ENCODE measurements at regions not wholly inside any gene's neighbourhood (a gene's known extent, or its start where the extent isn't known, plus 50 kb on each side); places are given as distances from the start of the nearest gene placed in this dataset.

DNA sequence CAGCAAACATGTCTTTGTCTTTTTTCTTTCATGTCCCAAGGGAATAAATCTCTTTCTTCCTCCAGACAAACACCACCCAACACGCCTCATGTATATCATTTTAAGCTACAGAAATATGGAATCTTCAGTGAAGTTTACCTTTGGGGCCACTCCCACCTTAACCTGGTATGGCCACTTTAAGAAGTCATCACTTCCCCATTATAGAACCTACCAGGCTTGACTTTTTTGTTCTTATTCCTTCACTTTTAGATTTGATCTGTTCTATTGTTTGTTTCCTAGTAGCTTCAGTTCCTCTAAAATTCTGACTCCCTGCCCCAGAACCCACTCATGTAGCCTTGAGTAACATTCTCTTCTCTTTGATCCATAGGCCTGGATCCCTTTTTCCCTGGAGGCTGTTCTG, 226.3 kb downstream of the HLX start:
- DNase-seq (ENCODE audit: low read depth): no peak

DNA sequence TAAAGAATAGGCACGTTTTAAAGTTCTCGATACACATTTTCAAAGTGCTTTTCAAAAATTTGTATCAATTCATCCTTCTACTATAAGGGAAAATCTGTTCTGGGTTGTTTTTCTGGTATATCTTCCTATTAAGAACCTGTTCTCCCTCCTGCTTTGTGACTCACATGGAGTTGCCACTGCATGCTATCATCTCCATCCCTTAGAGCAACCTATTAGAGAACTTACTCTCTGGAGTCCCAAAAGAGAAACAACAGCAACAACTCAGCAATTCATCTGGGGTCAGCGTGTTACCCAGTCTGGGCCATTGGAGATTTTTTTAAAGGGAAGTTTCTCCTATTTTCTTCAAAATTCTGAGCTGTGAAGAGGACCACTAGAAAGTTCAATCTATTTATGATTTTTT, 227.4 kb downstream of the HLX start:
- DNase-seq (ENCODE audit: low read depth): no peak

GRCh38 chr1:221109930-221110329, 230.7 kb downstream of the HLX start:
- no peak for DNase-seq (ENCODE audit: low read depth)

- DNase-seq (ENCODE audit: low read depth): no peak
These were observed 237.9 kb downstream of the HLX start for GRCh38 chr1:221117133-221117532.

DNA sequence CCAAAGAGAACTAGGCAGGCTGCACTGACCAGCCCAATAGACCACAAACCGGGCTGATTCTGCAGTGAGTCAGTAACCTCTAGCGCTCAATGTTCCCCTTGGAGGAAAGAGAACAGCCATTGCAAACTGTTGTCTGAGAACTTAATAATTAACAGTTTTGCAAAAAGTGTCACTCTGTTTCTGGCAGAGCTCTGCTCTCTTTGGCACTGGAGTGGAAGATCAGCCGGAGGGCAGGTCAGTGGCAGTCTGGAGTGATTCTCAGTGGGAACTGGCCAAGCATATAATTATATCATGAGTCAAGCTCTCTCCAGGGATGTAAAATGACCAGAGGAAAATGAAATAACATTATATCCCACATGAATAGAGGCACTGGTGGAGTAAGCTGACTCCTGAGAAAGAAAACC, 238.3 kb downstream of the HLX start:
- DNase-seq (ENCODE audit: low read depth): no peak

- no peak for DNase-seq (ENCODE audit: low read depth)
These were observed 239.1 kb downstream of the HLX start for GRCh38 chr1:221118176-221118937.

DNA sequence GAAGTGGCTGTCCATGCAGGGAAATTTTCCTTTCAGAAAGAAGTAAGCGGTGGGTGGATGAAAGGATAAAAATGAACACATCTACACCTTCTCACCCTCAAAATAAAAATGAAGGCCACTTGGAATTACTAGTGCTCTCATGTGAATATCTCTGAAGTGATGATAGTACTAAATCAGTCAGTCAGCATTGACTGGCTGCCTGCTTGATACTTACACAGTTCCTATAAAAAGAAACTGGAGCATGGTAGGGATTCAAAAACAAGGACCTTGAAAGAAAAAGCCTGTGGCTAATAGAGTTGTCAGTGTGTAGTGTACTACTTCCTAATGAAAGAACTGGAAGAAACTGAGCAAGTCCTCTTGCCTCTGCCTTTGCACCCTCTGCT, 239.7 kb downstream of the HLX start:
- no peak for DNase-seq (ENCODE audit: low read depth)

GRCh38 chr1:221122501-221122900, 243.3 kb downstream of the HLX start:
- DNase-seq (ENCODE audit: low read depth): no peak

GRCh38 chr1:221125976-221126375, 246.7 kb downstream of the HLX start:
- DNase-seq (ENCODE audit: low read depth): no peak

- DNase-seq (ENCODE audit: low read depth): no peak
These were observed 258.4 kb downstream of the HLX start for GRCh38 chr1:221137666-221138065.

GRCh38 chr1:221138516-221138915, 259.3 kb downstream of the HLX start:
- no peak for DNase-seq (ENCODE audit: low read depth)

- no peak for DNase-seq (ENCODE audit: low read depth)
These were observed 260.7 kb downstream of the HLX start for GRCh38 chr1:221139991-221140390.

DNA sequence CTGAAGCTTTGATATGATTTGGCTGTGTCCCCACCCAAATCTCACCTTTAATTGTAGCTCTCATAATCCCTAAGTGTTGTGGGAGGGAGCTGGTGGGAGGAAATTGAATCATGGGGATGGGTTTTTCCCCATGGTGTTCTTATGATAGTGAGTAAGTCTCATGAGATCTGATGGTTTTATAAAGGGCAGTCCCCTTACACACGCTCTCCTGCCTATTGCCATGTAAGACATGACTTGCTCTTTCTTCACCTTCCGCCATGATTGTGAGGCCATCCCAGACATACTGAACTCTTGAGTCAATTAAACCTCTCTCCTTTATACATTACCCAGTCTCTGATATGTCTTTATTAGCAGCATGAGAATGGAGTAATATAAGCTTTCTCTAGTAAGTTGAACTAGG, 261.9 kb downstream of the HLX start:
- no peak for DNase-seq (ENCODE audit: low read depth)

- DNase-seq (ENCODE audit: low read depth): no peak
These were observed 262.5 kb downstream of the HLX start for GRCh38 chr1:221141606-221142285.

- DNase-seq (ENCODE audit: low read depth): no peak
These were observed 269.4 kb downstream of the HLX start for GRCh38 chr1:221148660-221149059.

- no peak for DNase-seq (ENCODE audit: low read depth)
These were observed 269.9 kb downstream of the HLX start for GRCh38 chr1:221149111-221149510.

GRCh38 chr1:221149555-221150075, 270.4 kb downstream of the HLX start:
- no peak for DNase-seq (ENCODE audit: low read depth)

DNA sequence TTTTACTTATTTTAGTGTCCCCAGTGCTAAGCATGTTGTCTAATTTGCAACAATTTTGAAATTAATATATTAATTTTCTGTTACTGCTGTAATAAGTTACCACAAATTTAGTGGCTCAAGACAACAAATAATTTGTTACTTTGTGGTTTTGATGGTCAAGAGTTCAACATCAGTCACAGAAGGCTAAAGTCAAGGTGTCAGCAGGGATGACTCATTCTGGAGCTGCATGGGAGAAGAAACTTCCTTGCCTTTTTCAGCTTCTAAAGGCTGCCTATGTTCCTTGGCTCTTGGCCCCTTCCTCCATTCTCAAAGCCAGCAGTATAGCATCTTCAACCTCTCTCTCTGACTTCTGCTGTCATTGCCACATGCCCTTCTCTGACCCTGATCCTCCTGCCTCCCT, 271.8 kb downstream of the HLX start:
- no peak for DNase-seq (ENCODE audit: low read depth)

GRCh38 chr1:221154932-221155331, 275.7 kb downstream of the HLX start:
- no peak for DNase-seq (ENCODE audit: low read depth)

GRCh38 chr1:221157026-221157761, 278.0 kb downstream of the HLX start:
- no peak for DNase-seq (ENCODE audit: low read depth)

DNA sequence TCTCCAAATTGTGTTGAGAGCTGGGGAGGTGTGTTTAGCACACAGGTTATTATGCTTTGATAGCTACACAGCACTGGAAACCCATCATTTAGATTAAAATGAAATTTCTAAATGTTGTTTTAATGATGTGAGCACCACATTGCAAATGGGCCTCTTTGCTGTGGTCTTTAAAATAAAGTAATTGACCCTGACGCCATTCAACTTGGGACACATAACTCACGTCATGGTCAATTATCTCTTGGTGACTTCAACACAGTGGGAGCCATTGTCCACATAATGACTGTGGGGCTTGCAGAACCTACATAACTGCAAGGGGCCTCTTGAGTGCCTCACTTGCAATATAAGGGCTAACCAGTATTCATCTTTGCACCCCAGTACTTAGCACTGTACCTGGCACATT, 280.4 kb downstream of the HLX start:
- DNase-seq (ENCODE audit: low read depth): no peak

DNA sequence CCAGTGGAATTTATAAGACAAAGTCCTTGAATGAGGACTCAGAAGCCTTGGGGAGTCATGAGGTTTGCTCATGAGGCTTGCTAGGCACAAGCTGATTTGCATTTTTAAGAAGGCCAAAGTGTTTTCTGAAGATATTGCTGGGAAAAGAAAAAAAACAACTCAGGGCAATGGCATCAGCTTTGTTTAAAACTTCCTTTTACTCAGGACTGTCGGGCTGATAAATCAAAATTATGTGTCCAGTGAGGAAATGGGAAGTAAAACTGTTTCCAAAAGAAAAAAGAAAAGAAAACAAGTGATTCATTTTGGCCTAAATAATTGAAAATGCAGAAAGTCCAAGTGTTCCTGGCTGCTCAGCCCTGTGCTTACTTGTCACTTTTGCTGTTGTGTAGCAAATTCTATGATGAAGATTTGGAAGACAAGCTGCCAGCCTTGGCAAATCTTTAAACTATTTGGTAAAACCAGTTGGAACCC, 282.4 kb downstream of the HLX start:
- no peak for DNase-seq (ENCODE audit: low read depth)

- no peak for DNase-seq (ENCODE audit: low read depth)
These were observed 283.1 kb downstream of the HLX start for GRCh38 chr1:221162352-221162751.
